Thoracic aorta (tissue), 2 donors: ENCODE measurements at regions not wholly inside any gene's neighbourhood (a gene's known extent, or its start where the extent isn't known, plus 50 kb on each side); places are given as distances from the start of the nearest gene placed in this dataset.
"Not testable (repeated sequence)": the region's sequence is repeated elsewhere in the genome, so short reads cannot be mapped to it uniquely, and the experiment has no call there.

ENCODE experiments used
- ATAC-seq: fragments of 150-250 bp; one replicate; pipeline ENCODE4 v1.8.0; 2017; ENCODE audit warnings: low read depth; ENCODE audit not compliant: insufficient number of reproducible peaks, low FRiP score
- DNase-seq: peaks from one replicate; pipeline ENCODE4 v3.0.0-alpha.2; 2020; ENCODE audit warnings: low spot score
- H3K27ac ChIP-seq, 2 donors: fragments of 200-600 bp; sonication (generic); 1 replicate in 1 of 2; 2 replicates in 1 of 2; pipeline ENCODE4 v1.5.1; 2016; ENCODE audit warnings: mild to moderate bottlenecking in 2 of 2, moderate library complexity in 2 of 2
- H3K27me3 ChIP-seq: fragments of 200-600 bp; sonication (generic); replicated peaks from 2 replicates; pipeline ENCODE4 v1.6.0; 2016; ENCODE audit warnings: mild to moderate bottlenecking; ENCODE audit not compliant: insufficient read depth
- H3K36me3 ChIP-seq: fragments of 200-600 bp; sonication (generic); one replicate; pipeline ENCODE4 v1.5.1; 2016
- H3K4me1 ChIP-seq, 2 donors: fragments of 200-600 bp; sonication (generic); 1 replicate in 1 of 2; 2 replicates in 1 of 2; pipeline versions ENCODE4 v1.5.1 to v1.6.0; 2016; ENCODE audit warnings: low read depth in 2 of 2, mild to moderate bottlenecking in 1 of 2; ENCODE audit not compliant: control insufficient read depth in 1 of 2
- H3K4me3 ChIP-seq: fragments of 200-600 bp; sonication (generic); 2 replicates; pipeline ENCODE4 v1.5.1; 2016; ENCODE audit warnings: mild to moderate bottlenecking
- H3K9me3 ChIP-seq: fragments of 200-600 bp; sonication (generic); 2 replicates; pipeline ENCODE4 v1.5.1; 2016
- TF ChIP-seq, protein P1 (sequence below): fragments of 200-600 bp; sonication (generic); IDR thresholded peaks from one replicate; pipeline ENCODE4 v1.5.1; 2019; ENCODE audit warnings: antibody characterized with exemption

DNA sequence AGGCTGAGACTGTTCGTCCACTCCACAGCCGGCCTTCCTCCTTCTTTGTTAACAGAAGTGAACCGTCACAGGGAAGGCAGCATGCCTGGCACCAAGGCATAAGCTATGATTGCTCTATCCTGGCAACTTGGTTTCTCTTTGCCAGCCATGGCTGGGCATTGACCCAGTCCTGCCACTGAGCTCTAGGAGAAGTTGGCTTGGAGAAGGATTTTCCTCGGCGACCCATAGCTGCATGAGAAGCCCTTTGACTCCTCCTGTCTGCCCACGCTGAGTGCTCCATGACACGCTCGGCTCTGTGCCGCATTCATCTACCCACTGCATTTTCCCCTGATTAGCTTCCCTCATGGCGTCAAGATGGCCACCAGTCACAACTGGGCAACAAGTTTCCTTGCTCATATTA, 111.8 kb upstream of the EXOC2 start:
- Histone ChIP-seq H3K36me3 (no peaks in the 10 kb centered on the region), H3K27ac (no peak overlapping the region), H3K4me1 (no peaks in the 10 kb centered on the region), H3K27me3 (no peaks in the 10 kb centered on the region), H3K9me3 (no peaks in the 10 kb centered on the region), H3K4me3 (no peak overlapping the region)
- no peak for DNase-seq
- TF ChIP-seq, protein P1, sequence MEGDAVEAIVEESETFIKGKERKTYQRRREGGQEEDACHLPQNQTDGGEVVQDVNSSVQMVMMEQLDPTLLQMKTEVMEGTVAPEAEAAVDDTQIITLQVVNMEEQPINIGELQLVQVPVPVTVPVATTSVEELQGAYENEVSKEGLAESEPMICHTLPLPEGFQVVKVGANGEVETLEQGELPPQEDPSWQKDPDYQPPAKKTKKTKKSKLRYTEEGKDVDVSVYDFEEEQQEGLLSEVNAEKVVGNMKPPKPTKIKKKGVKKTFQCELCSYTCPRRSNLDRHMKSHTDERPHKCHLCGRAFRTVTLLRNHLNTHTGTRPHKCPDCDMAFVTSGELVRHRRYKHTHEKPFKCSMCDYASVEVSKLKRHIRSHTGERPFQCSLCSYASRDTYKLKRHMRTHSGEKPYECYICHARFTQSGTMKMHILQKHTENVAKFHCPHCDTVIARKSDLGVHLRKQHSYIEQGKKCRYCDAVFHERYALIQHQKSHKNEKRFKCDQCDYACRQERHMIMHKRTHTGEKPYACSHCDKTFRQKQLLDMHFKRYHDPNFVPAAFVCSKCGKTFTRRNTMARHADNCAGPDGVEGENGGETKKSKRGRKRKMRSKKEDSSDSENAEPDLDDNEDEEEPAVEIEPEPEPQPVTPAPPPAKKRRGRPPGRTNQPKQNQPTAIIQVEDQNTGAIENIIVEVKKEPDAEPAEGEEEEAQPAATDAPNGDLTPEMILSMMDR = no peak
- no peak for ATAC-seq

GRCh38 chr6:804317-804716, 111.4 kb upstream of the EXOC2 start:
- Histone ChIP-seq H3K27me3 (no peaks in the 10 kb centered on the region), H3K4me3 (no peak overlapping the region), H3K9me3 (no peaks in the 10 kb centered on the region), H3K27ac (no peak overlapping the region), H3K4me1 (no peaks in the 10 kb centered on the region), H3K36me3 (no peaks in the 10 kb centered on the region)
- ATAC-seq (no peak), DNase-seq (no peak)
- TF ChIP-seq, protein P1 = no peak

DNA sequence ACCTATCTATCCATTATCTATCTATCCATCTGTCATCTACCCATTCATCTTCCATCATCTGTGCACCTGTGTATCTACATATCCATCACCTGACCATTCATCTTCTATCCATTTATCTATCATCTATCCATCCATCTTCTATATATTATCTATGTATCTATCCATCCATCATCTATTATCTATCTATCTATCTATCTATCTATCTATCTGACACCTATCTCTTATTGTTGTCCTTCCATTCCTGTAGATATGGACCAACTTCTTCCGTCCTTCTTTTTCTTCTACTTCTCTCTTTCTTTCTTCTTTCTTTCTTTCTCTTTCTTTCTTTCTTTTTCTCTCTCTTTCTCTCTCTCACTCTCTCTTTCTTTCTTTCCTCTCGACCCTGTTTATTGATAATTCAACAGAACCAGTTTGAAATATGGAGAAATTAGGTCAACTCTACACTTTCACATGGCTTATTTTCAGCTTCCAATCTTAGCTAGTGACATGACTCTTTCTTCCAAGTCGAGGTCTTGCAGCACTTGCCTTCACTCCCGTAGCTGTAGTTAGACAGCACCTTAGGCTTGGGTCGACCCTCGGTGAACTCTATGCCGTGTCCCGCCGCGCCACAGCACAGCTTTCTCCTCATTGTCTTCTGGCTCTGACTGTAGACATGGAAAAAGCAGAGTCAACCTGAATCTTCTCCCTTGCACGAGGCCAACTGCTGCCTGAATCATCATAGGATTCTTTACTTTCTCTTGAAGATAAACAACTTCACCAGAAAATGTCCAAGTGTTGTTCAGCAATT, 110.4 kb upstream of the EXOC2 start:
- Histone ChIP-seq H3K27me3 (no peaks in the 10 kb centered on the region), H3K4me1 (no peaks in the 10 kb centered on the region), H3K9me3 (no peaks in the 10 kb centered on the region), H3K27ac (no peak overlapping the region), H3K4me3 (no peak overlapping the region), H3K36me3 (no peaks in the 10 kb centered on the region)
- TF ChIP-seq, protein P1 = no peak
- no peak for DNase-seq
- ATAC-seq = no peak

DNA sequence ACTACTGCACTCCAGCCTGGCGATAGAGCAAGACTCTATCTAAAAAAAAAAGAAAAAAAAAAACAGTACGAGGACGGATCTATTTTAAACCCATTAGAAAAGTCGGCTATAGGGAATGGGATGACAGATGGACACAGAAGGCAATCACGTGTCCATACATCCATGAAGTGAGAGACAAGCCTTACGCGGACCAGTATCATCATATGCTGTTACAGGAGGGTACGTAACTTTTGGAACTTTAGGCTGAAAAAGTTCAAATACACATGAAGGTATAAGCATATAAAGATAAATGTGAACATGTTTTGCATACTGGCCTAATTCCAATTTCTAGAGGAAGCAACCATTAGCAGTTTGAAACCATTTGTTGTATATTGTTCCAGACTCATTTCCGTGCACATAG, 109.8 kb upstream of the EXOC2 start:
- ATAC-seq = no peak
- Histone ChIP-seq H3K4me1 (no peaks in the 10 kb centered on the region), H3K27me3 (no peaks in the 10 kb centered on the region), H3K36me3 (no peaks in the 10 kb centered on the region), H3K27ac (no peak overlapping the region), H3K4me3 (no peak overlapping the region), H3K9me3 (no peaks in the 10 kb centered on the region)
- TF ChIP-seq, protein P1 = no peak
- DNase-seq = no peak

DNA sequence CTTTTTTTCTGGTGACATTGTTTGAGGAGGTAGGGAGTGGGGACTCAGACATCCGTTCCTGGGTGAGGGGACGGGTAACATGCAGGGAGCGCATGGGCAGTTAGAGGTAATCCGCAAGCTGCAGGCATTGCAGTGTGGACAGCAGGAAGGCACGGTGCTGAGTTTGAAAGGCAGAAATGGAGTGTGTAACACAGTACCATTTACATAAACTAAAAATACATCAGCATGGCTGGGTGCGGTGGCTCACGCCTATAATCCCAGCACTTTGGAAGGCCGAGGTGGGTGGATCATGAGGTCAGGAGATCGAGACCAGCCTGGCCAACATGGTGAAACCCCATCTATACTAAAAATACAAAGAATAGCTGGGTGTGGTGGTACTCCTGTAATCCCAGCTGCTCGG, 109.3 kb upstream of the EXOC2 start:
- DNase-seq, H3K27ac ChIP-seq, H3K4me1 ChIP-seq, H3K36me3 ChIP-seq, ATAC-seq, H3K27me3 ChIP-seq, H3K9me3 ChIP-seq, H3K4me3 ChIP-seq: not testable (repeated sequence)

DNA sequence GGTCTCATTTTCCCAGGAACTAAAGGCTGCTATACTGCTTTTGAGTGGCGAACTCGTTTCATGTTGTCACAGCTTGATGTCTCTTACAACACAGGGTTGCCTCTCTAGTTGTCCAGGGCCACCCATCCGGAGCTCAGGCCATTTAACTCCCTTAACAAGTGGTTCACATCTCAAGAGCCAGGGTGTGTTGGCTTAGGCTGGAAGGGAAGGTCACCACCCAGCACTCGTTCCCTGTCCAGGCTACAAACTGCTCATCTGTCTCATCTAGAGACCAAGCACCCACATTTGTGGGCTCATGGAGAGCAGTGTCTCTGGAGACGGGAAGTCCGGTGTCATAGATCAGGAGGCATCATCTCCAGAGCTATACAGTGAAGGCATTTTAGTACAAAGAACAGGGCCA, 106.8 kb upstream of the EXOC2 start:
- DNase-seq (no peak), ATAC-seq (no peak)
- Histone ChIP-seq H3K4me1 (no peaks in the 10 kb centered on the region), H3K9me3 (no peaks in the 10 kb centered on the region), H3K27me3 (no peaks in the 10 kb centered on the region), H3K27ac (no peak overlapping the region), H3K36me3 (no peaks in the 10 kb centered on the region), H3K4me3 (no peak overlapping the region)
- TF ChIP-seq, protein P1 = no peak
